HK-2 (cell line): ENCODE measurements at regions not wholly inside any gene's neighbourhood (a gene's known extent, or its start where the extent isn't known, plus 50 kb on each side); places are given as distances from the start of the nearest gene placed in this dataset.
"Not testable (repeated sequence)": the region's sequence is repeated elsewhere in the genome, so short reads cannot be mapped to it uniquely, and the experiment has no call there.

Experiments
- DNase-seq: peaks from one replicate; pipeline ENCODE4 v3.0.0-alpha.2; 2018; ENCODE audit not compliant: unreplicated experiment

- no peak for DNase-seq
Observed at GRCh38 chr5:56298336-56299090, 65.4 kb upstream of the ANKRD55 start.

- DNase-seq: no peak
Observed at GRCh38 chr5:56297851-56298250, 64.7 kb upstream of the ANKRD55 start.

DNA sequence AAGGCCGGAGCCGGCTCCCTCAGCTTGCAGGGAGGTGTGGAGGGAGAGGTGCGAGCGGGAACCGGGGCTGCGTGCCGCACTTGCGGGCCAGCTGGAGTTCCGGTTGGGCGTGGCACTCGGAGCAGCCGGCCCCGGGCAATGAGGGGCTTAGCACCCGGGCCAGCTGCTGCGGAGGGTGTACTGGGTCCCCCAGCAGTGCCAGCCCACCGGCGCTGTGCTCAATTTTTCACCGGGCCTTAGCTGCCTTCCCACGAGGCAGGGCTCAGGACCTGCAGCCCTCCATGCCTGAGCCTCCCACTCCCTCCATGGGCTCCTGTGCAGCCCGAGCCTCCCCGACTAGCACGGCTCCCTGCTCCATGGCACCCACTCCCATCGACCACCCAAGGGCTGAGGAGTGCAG lies 62.2 kb upstream of the ANKRD55 start:
- DNase-seq: not testable (repeated sequence)

- no peak for DNase-seq
Observed at GRCh38 chr5:56294354-56294753, 61.2 kb upstream of the ANKRD55 start.

GRCh38 chr5:56292874-56293273 lies 59.7 kb upstream of the ANKRD55 start:
- not testable (repeated sequence) for DNase-seq

GRCh38 chr5:56291661-56292374 lies 58.7 kb upstream of the ANKRD55 start:
- no peak for DNase-seq

- no peak for DNase-seq
Observed at GRCh38 chr5:56291079-56291643, 58.0 kb upstream of the ANKRD55 start.

GRCh38 chr5:56290378-56291078 lies 57.4 kb upstream of the ANKRD55 start:
- DNase-seq: no peak

DNA sequence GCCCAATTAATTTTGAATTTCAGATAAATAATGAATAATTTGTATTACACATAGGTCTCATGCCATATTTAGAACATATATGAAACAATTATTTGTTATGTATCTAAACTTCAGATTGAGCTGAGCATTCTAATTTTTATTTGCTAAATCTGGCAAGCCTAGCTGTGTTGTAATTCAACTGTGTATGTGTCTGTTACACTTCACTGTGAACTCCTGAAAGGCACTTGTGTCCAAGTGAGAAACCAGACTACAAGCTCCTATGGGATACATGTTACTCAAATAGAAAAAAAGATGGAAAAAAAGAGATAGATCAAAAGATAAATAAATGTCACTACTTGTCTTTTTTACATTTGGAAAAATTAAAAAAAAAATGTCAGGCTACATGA lies 56.5 kb upstream of the ANKRD55 start:
- no peak for DNase-seq

DNA sequence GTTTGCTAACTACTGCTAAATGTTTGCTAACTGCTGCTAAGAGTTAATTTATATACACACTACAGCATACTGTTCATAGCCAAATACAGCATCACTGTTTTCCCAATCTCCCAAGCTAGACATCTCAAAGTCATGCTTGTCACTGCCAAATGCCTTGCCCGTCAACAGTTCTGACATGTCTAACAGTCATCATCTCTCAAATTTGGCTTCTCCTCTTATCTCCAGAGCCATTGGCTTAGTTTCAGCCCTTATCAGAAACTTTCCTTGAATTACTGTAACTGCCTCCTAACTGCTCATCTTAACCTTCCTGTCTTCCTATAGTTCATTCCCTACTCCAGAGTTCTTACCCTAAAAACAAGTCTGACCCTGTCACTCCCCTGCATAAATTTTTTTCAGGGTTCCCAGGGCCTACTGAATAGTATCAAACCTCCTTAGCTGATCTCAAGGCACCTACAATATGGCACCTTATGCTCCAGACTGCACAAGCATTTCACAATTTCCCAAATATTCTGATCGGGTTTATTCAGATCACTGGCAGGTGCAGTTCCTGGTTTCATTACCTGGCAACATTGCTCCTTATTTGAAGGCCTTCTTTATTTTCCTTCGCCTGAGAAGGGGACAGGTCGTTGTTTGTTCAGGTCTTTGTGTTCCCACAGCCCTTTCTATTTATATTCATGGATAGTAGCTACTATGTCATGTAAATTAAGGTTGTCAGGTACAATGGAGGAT lies 55.9 kb upstream of the ANKRD55 start:
- no peak for DNase-seq

DNA sequence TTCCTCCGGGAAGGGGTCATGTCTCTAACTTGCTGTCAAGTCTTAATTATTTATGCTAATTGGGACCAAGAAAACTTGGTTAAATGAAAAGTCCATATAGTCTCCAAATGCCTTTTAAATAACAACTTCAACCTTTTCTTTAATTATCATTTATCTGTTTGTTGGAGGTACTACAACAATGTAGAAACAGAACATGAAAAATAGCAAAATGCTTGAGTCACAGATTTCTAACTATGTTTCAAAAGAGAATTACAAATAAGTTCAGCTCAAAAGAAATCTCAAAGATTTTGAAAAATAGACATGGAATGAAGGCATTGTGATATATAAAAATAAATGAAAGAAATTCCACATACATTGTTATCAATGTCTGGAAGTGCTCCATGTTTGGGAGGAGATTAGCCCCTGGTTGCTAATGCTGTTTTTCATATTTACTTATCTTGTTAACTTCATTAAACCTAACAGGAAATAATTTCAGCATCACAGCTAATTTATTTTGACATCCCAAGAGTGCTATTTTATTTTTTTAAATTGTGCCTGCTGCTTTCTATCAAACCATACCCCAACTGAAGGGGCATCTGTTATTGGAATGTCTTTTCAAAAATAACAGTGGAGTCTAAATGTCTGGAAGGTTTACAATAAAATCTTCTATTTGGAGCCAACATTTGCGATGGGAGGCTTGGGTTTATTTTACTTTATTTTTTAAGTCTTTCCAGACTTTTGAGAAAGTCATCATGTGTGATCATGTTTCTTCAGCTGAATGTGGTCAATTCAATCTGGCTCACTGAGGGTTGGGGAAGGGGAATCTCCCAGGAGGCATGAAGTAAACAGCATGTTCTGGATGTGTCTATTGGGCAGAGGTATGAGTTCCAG lies 53.1 kb upstream of the ANKRD55 start:
- no peak for DNase-seq

- DNase-seq: no peak
Observed at GRCh38 chr5:56282951-56283350, 49.8 kb upstream of the ANKRD55 start.
